NCI-H146 treated with DMSO at 0.1 percent for 48 hours (cell line): ENCODE measurements at regions not wholly inside any gene's neighbourhood (a gene's known extent, or its start where the extent isn't known, plus 50 kb on each side); places are given as distances from the start of the nearest gene placed in this dataset.
"Not testable (repeated sequence)": the region's sequence is repeated elsewhere in the genome, so short reads cannot be mapped to it uniquely, and the experiment has no call there.

ENCODE experiments used
- DNase-seq: peaks from one replicate; lab custom pipeline; 2025; ENCODE audit not compliant: unreplicated experiment; lab: John Stamatoyannopoulos, UW

- not testable (repeated sequence) for DNase-seq
Measured at GRCh38 chr2:150114089-150114488, 373.4 kb downstream of the RND3 start.

DNA sequence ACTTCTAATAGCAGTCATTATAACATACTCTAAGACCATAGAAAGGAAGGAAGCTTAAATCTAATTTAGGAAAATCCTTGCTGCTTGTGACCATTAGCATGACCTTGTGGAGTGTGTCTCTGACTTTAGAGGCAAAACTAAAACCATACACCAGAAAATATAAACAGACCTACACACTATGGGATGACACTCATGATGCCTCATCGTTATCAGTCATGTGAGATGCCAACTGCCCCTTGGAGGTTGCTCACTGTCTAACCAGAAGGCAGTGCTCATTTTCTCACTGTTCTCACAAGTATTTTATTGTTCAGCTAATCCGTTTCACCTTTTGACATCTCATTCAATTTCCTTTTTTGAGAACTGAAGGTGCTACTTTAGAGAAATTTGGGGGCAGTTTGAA lies 376.9 kb downstream of the RND3 start:
- no peak for DNase-seq

- no peak for DNase-seq
Measured at GRCh38 chr2:150109912-150110311, 377.6 kb downstream of the RND3 start.

GRCh38 chr2:150109028-150109427 lies 378.4 kb downstream of the RND3 start:
- no peak for DNase-seq

DNA sequence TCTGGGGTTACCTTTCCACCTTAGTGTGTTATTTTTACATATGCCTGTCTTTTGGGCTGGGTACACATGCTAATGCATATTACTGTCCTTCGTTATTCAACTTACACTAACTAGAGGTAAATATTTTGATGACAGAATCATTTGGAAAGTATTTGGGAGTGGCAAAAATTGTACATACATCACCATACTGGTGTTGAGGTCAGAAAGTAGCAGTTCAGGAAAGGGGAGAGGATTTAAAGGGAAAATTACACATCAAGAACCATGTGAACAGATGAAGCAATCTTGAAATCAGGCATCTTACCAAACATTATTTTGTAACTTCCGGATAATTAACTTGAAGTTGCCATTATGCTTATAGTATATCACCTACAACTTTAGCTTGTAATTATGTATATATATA lies 379.7 kb downstream of the RND3 start:
- DNase-seq, result no peak

DNA sequence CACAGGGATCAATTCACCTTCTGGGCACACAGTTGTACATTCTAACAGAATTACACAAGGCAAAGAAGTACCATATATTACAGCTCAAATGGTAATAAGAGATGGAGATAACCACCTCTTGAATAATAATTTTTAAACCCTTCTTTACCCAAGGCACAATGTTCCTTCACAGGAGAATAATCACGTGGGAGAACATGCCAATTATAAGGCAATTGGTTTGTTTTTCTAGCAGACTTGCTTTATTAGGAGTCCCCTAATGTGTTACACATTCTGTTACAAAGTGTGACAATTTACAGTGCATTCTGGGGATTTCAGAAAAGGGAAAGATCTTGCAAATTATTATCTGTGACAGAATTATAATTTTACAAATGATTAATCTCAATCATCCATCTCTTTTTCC lies 380.3 kb downstream of the RND3 start:
- no peak for DNase-seq

GRCh38 chr2:150101947-150102346 lies 385.5 kb downstream of the RND3 start:
- DNase-seq, result no peak

GRCh38 chr2:150100834-150101233 lies 386.6 kb downstream of the RND3 start:
- no peak for DNase-seq

- DNase-seq, result no peak
Measured at GRCh38 chr2:150100336-150100735, 387.1 kb downstream of the RND3 start.

GRCh38 chr2:150099805-150100204 lies 387.7 kb downstream of the RND3 start:
- DNase-seq, result no peak

GRCh38 chr2:150097901-150098531 lies 389.5 kb downstream of the RND3 start:
- no peak for DNase-seq

GRCh38 chr2:150097402-150097801 lies 390.1 kb downstream of the RND3 start:
- no peak for DNase-seq

- no peak for DNase-seq
Measured at GRCh38 chr2:150095361-150096095, 391.9 kb downstream of the RND3 start.

- DNase-seq, result no peak
Measured at GRCh38 chr2:150091846-150092245, 395.6 kb downstream of the RND3 start.

GRCh38 chr2:150090031-150090430 lies 397.4 kb downstream of the RND3 start:
- no peak for DNase-seq

DNA sequence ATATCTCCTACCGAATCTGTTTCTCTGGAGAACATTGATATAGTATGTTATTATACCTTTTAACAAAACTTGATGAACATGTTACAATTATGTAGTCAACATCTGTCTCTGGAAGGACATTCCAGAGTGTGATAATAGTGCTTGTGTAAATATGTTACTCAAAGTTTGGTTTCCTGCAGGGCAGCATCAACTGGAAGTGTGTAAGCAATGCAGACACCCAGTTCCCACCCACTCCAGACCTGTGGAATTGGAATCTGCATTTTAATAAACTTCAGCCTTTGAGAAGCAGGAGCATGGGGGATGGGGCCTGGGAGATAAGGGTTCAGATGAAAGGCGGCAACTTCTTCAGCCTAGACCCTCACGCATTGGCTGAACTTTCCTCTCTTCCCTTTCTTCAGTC lies 398.9 kb downstream of the RND3 start:
- no peak for DNase-seq

DNA sequence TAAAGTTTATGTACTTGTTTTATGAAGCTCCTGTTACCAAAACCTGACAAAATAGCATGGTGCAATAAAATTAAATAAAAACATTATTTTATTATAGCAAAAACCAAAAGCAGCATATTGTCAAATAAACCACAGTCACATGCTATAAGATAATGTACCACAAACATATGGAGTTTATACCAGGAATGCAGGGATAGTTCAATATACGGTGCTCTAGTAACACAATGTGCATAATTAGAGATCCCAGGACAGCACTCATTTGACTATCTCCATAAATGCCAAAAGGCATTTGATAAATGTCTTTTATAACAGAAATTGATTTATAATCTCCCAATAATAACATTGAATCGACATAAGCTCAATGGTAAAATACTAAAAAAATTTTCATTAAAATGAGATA lies 402.0 kb downstream of the RND3 start:
- no peak for DNase-seq

GRCh38 chr2:150081775-150082481 lies 405.5 kb downstream of the RND3 start:
- no peak for DNase-seq

DNA sequence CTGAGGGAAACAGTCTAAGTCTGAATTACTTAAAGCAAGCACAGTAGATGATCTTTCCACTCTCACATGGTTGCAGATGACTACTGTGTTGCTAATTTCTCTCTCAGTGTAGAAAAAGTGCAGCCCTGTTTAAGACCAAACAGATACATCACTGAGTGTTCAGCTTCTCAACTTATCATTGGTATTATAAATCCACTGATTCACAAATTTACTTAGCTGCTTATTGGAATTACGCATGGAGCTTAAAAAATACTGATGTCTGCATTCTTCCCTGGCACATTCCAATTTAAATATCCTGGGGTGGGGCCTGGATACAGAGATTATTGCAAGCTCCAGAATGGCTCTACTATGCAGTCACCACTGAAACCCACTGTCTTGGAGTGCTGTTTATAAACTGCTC lies 411.2 kb downstream of the RND3 start:
- DNase-seq, result no peak

GRCh38 chr2:150075831-150076230 lies 411.6 kb downstream of the RND3 start:
- DNase-seq, result no peak

GRCh38 chr2:150066490-150066889 lies 421.0 kb downstream of the RND3 start:
- DNase-seq, result no peak

- no peak for DNase-seq
Measured at GRCh38 chr2:150063931-150064548, 423.4 kb downstream of the RND3 start.
